ENCODE measurements at regions not wholly inside any gene's neighbourhood (a gene's known extent, or its start where the extent isn't known, plus 50 kb on each side); places are given as distances from the start of the nearest gene placed in this dataset.
A peak's percentile ranks its signal among the peaks of the same experiment; 100 is the strongest.

- TF ChIP-seq CTCF (conservative IDR thresholded peaks at IDR 0.05; ENCODE audit: low read depth, low read length) = no peak
- no peak overlapping the region for H3K4me3 ChIP-seq (ENCODE audit: low read length)
- no peak for DNase-seq (ENCODE audit: low read depth)
Observed at GRCh38 chr2:217654168-217654567, 348.6 kb downstream of the TNS1 start.

- TF ChIP-seq CTCF (conservative IDR thresholded peaks at IDR 0.05; ENCODE audit: low read depth, low read length) = no peak
- DNase-seq (ENCODE audit: low read depth) = peak; percentile 59
- no peak overlapping the region for H3K4me3 ChIP-seq (ENCODE audit: low read length)
Observed at GRCh38 chr2:217652761-217653639, 349.8 kb downstream of the TNS1 start.

- DNase-seq (ENCODE audit: low read depth) = no peak
- no peak overlapping the region for H3K4me3 ChIP-seq (ENCODE audit: low read length)
Observed at GRCh38 chr2:217650716-217651360, 352.0 kb downstream of the TNS1 start.

GRCh38 chr2:217650229-217650628 lies 352.6 kb downstream of the TNS1 start:
- TF ChIP-seq CTCF (conservative IDR thresholded peaks at IDR 0.05; ENCODE audit: low read depth, low read length) = no peak
- no peak for DNase-seq (ENCODE audit: low read depth)
- H3K4me3 ChIP-seq (ENCODE audit: low read length) = no peak overlapping the region

More at GRCh38 chr2:217650716-217651360, 352.0 kb downstream of the TNS1 start:
- TF ChIP-seq CTCF (conservative IDR thresholded peaks at IDR 0.05; ENCODE audit: low read depth, low read length) = peak; percentile 96

GRCh38 chr2:217647925-217648324 lies 354.9 kb downstream of the TNS1 start:
- no peak for TF ChIP-seq CTCF (conservative IDR thresholded peaks at IDR 0.05; ENCODE audit: low read depth, low read length)
- DNase-seq (ENCODE audit: low read depth) = no peak
- H3K4me3 ChIP-seq (ENCODE audit: low read length) = no peak overlapping the region

GRCh38 chr2:217647226-217647625 lies 355.6 kb downstream of the TNS1 start:
- no peak for TF ChIP-seq CTCF (conservative IDR thresholded peaks at IDR 0.05; ENCODE audit: low read depth, low read length)
- no peak overlapping the region for H3K4me3 ChIP-seq (ENCODE audit: low read length)
- no peak for DNase-seq (ENCODE audit: low read depth)

Measured in retinal pigment epithelial cell (primary cell).